Lung (tissue), 11 donors: ENCODE measurements at regions not wholly inside any gene's neighbourhood (a gene's known extent, or its start where the extent isn't known, plus 50 kb on each side); places are given as distances from the start of the nearest gene placed in this dataset.

ENCODE experiments used
- ATAC-seq: fragments of 200-7000 bp; cut with Tn5 transposase; one replicate; pipeline ENCODE4 v1.9.1; 2020; ENCODE audit warnings: moderate number of reproducible peaks; ENCODE audit not compliant: insufficient read depth, low FRiP score
- DNase-seq, 3 donors: peaks; one replicate each; pipeline ENCODE4 v3.0.0-alpha.2; 2013 to 2017
- H3K27ac ChIP-seq, 2 donors: one replicate each; pipeline ENCODE4 v1.5.1; 2013; ENCODE audit warnings: mild to moderate bottlenecking in 2 of 2, moderate library complexity in 2 of 2, control low read depth in 1 of 2, inconsistent platforms in 1 of 2, low read depth in 1 of 2, low read length in 1 of 2
- H3K27me3 ChIP-seq, 3 donors: one replicate each; pipeline ENCODE4 v1.5.1; 2013; ENCODE audit warnings: low read length in 2 of 3; ENCODE audit not compliant: control insufficient read depth in 3 of 3, insufficient read depth in 3 of 3
- H3K36me3 ChIP-seq, 4 donors: one replicate each; pipeline ENCODE4 v1.5.1; 2013; ENCODE audit warnings: low read length in 4 of 4, mild to moderate bottlenecking in 1 of 4, moderate library complexity in 1 of 4; ENCODE audit not compliant: control insufficient read depth in 4 of 4, insufficient read depth in 4 of 4
- H3K4me1 ChIP-seq, 5 donors: one replicate each; pipeline ENCODE4 v1.5.1; 2013; ENCODE audit warnings: low read length in 5 of 5, mild to moderate bottlenecking in 2 of 5, moderate library complexity in 1 of 5; ENCODE audit not compliant: control insufficient read depth in 5 of 5, insufficient read depth in 5 of 5
- H3K4me3 ChIP-seq: one replicate; pipeline ENCODE4 v1.5.1; 2013; ENCODE audit warnings: mild to moderate bottlenecking, control low read depth, moderate library complexity
- H3K9ac ChIP-seq, 2 donors: one replicate each; pipeline ENCODE4 v1.5.1; 2013; ENCODE audit warnings: low read length in 2 of 2, control low read depth in 1 of 2; ENCODE audit not compliant: insufficient read depth in 1 of 2
- H3K9me3 ChIP-seq, 4 donors: one replicate each; pipeline ENCODE4 v1.5.1; 2013; ENCODE audit warnings: low read length in 3 of 4, mild to moderate bottlenecking in 1 of 4, moderate library complexity in 1 of 4; ENCODE audit not compliant: control insufficient read depth in 4 of 4, insufficient read depth in 3 of 4
- WGBS, 2 donors: extraction: QIAGEN DNeasy Blood & Tissue Kit; methylation state at CpG; one replicate each; pipeline ENCODE4 v1.1.7; 2013; 5-methylcytosine and 5-hydroxymethylcytosine counted together
- TF ChIP-seq, protein P1 (sequence below): IDR thresholded peaks from 2 replicates; pipeline ENCODE4 v1.5.1; 2012; ENCODE audit warnings: mild to moderate bottlenecking; ENCODE audit errors: control extremely low read depth, extremely low read depth
- donor health status: control.
- donor health status: control.
- donor health status: Bipolar disorder and iron deficiency.
- donor health status: healthy.
- donor health status: DM: yes; HTN: yes; CAD: no.

DNA sequence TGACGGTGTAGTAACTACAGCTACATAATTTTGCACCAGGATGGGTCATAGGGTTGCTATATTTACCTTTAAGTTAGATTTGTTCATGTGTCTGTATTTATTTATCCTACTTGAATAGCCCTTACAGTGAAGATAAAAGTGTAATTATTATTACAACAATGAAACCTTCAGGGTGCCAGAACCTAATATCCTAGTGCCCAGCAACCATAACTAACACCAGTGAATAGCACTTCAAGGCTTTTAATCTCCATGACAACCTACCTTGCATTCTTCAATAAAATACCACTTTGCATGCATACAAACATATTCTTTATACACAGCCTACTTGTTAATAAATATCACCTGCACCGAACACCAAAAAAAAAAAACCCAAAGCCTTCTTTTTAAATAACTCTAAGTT is 58.7 kb upstream of the G2E3 start:
- H3K4me1 ChIP-seq, result no peaks in the 10 kb centered on the region
- no peak overlapping the region for H3K9ac ChIP-seq
- ATAC-seq, result no peak
- WGBS, 2 donors, result 73 to 78% methylated on average over 2 of the region's 2 CpGs
- DNase-seq, result no peak
- TF ChIP-seq, protein P1, sequence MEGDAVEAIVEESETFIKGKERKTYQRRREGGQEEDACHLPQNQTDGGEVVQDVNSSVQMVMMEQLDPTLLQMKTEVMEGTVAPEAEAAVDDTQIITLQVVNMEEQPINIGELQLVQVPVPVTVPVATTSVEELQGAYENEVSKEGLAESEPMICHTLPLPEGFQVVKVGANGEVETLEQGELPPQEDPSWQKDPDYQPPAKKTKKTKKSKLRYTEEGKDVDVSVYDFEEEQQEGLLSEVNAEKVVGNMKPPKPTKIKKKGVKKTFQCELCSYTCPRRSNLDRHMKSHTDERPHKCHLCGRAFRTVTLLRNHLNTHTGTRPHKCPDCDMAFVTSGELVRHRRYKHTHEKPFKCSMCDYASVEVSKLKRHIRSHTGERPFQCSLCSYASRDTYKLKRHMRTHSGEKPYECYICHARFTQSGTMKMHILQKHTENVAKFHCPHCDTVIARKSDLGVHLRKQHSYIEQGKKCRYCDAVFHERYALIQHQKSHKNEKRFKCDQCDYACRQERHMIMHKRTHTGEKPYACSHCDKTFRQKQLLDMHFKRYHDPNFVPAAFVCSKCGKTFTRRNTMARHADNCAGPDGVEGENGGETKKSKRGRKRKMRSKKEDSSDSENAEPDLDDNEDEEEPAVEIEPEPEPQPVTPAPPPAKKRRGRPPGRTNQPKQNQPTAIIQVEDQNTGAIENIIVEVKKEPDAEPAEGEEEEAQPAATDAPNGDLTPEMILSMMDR, result no peak
- H3K27me3 ChIP-seq, result no peaks in the 10 kb centered on the region
- H3K36me3 ChIP-seq, result no peaks in the 10 kb centered on the region
- no peak overlapping the region for H3K4me3 ChIP-seq
- no peaks in the 10 kb centered on the region for H3K9me3 ChIP-seq
- no peak overlapping the region for H3K27ac ChIP-seq

- Histone ChIP-seq H3K27me3 (no peaks in the 10 kb centered on the region), H3K9ac (no peak overlapping the region), H3K4me3 (no peak overlapping the region), H3K36me3 (no peaks in the 10 kb centered on the region), H3K9me3 (no peaks in the 10 kb centered on the region), H3K4me1 (no peaks in the 10 kb centered on the region), H3K27ac (no peak overlapping the region)
- DNase-seq, result no peak
- ATAC-seq, result no peak
- TF ChIP-seq, protein P1, result no peak
- 63 to 85% methylated on average over 3 of the region's 3 CpGs for WGBS, 2 donors
Observed at GRCh38 chr14:30507209-30507608, 51.7 kb upstream of the G2E3 start.
